ENCODE measurements at regions not wholly inside any gene's neighbourhood (a gene's known extent, or its start where the extent isn't known, plus 50 kb on each side); places are given as distances from the start of the nearest gene placed in this dataset.

DNA sequence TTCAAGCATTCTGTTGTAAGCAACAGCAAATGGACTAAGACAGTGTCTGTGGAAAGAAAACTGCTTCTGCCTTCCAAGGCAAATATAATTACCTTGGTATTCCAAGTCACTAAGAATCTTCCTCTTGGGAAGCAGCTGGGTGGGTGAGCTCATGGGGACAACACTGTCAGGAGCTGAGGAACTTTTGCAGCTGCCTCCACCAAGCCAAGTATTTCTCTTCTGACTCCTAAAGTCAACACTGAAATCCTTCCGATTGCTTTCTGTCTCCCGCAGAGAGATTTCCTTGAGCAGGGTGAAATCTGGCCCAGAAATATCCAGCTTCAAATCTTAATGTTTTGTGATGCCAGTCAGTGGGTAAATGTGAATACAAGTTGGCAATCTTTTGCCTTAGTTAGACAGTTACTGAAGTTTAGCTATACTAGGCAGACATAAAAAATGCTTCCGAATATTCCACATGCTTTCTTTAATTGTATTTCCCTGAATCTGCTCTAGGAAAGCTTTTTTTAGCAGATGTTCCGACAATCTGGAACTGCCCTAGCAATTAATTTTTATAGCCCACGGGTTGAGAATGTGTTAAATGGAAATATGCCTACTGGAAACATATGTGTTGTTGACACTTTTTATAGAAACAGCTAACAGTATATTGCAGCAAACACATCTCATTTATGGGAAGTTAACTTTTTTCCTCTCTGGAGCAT, 369.9 kb upstream of the DAB2 start:
- Histone ChIP-seq H3K27ac (no peak overlapping the region), H3K36me3 (no peaks in the 10 kb centered on the region), H3K4me1 (no peaks in the 10 kb centered on the region), H3K4me3 (no peak overlapping the region), H3K27me3 (no peaks in the 10 kb centered on the region), H3K9me3 (no peaks in the 10 kb centered on the region)
- no peak for DNase-seq (ENCODE audit: low spot score in 2 of 2)
- 32% methylated on average over 5 of the region's 5 CpGs for WGBS
- no peak for TF ChIP-seq EP300 (IDR thresholded peaks at IDR 0.05)
- TF ChIP-seq, protein P1, sequence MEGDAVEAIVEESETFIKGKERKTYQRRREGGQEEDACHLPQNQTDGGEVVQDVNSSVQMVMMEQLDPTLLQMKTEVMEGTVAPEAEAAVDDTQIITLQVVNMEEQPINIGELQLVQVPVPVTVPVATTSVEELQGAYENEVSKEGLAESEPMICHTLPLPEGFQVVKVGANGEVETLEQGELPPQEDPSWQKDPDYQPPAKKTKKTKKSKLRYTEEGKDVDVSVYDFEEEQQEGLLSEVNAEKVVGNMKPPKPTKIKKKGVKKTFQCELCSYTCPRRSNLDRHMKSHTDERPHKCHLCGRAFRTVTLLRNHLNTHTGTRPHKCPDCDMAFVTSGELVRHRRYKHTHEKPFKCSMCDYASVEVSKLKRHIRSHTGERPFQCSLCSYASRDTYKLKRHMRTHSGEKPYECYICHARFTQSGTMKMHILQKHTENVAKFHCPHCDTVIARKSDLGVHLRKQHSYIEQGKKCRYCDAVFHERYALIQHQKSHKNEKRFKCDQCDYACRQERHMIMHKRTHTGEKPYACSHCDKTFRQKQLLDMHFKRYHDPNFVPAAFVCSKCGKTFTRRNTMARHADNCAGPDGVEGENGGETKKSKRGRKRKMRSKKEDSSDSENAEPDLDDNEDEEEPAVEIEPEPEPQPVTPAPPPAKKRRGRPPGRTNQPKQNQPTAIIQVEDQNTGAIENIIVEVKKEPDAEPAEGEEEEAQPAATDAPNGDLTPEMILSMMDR (IDR thresholded peaks at IDR 0.05) = no peak
- no peak for TF ChIP-seq POLR2AphosphoS5 (IDR thresholded peaks at IDR 0.05)
- TF ChIP-seq POLR2A (IDR thresholded peaks at IDR 0.05) = no peak

GRCh38 chr5:39785410-39785809, 360.6 kb upstream of the DAB2 start:
- WGBS = 94% methylated on average over 7 of the region's 7 CpGs
- no peak overlapping the region for H3K27ac ChIP-seq
- no peaks in the 10 kb centered on the region for H3K4me1 ChIP-seq
- no peaks in the 10 kb centered on the region for H3K9me3 ChIP-seq
- H3K27me3 ChIP-seq = no peaks in the 10 kb centered on the region
- no peaks in the 10 kb centered on the region for H3K36me3 ChIP-seq
- H3K4me3 ChIP-seq = no peak overlapping the region
- no peak for DNase-seq (ENCODE audit: low spot score in 2 of 2)
- no peak for TF ChIP-seq POLR2AphosphoS5 (IDR thresholded peaks at IDR 0.05)
- no peak for TF ChIP-seq EP300 (IDR thresholded peaks at IDR 0.05)
- TF ChIP-seq, protein P1 (IDR thresholded peaks at IDR 0.05) = no peak
- no peak for TF ChIP-seq POLR2A (IDR thresholded peaks at IDR 0.05)

- Histone ChIP-seq H3K27me3 (no peaks in the 10 kb centered on the region), H3K4me1 (no peaks in the 10 kb centered on the region), H3K4me3 (no peak overlapping the region), H3K27ac (no peak overlapping the region), H3K36me3 (no peaks in the 10 kb centered on the region), H3K9me3 (no peaks in the 10 kb centered on the region)
- no peak for DNase-seq (ENCODE audit: low spot score in 2 of 2)
- TF ChIP-seq POLR2A (IDR thresholded peaks at IDR 0.05) = no peak
- TF ChIP-seq EP300 (IDR thresholded peaks at IDR 0.05) = no peak
- TF ChIP-seq, protein P1 (IDR thresholded peaks at IDR 0.05) = no peak
- no peak for TF ChIP-seq POLR2AphosphoS5 (IDR thresholded peaks at IDR 0.05)
- 41% methylated on average over 3 of the region's 3 CpGs for WGBS
Measured at GRCh38 chr5:39783756-39784421, 359.1 kb upstream of the DAB2 start.

DNA sequence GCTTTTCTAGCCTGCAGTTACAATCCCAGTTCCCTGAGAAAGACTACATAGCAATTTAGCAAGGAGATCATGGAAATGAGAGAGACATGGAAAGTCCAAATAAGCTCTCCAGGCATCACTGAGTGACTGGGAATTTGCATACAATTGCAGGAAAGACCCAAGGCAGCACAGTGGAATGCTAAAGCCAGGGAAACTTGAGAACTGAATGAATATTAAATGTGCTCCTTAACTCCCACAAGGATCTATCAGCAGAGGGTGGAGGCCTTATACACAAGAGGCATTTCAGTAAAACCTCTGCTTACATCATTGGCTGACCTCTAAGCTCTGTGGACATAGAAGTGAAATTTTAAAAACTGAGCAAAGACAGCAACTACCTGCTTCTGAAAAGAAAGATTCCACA, 355.6 kb upstream of the DAB2 start:
- H3K4me1 ChIP-seq = no peaks in the 10 kb centered on the region
- H3K27ac ChIP-seq = no peak overlapping the region
- H3K36me3 ChIP-seq = no peaks in the 10 kb centered on the region
- TF ChIP-seq POLR2AphosphoS5 (IDR thresholded peaks at IDR 0.05) (no peak), POLR2A (IDR thresholded peaks at IDR 0.05) (no peak), EP300 (IDR thresholded peaks at IDR 0.05) (no peak)
- TF ChIP-seq, protein P1 (IDR thresholded peaks at IDR 0.05) = no peak
- DNase-seq (ENCODE audit: low spot score in 2 of 2) = no peak
- no peaks in the 10 kb centered on the region for H3K9me3 ChIP-seq
- H3K27me3 ChIP-seq = no peaks in the 10 kb centered on the region
- no peak overlapping the region for H3K4me3 ChIP-seq

- Histone ChIP-seq H3K27me3 (no peaks in the 10 kb centered on the region), H3K27ac (no peak overlapping the region), H3K4me3 (no peak overlapping the region), H3K36me3 (no peaks in the 10 kb centered on the region), H3K9me3 (no peaks in the 10 kb centered on the region), H3K4me1 (no peaks in the 10 kb centered on the region)
- 91% methylated on average over 1 of the region's 1 CpG for WGBS
- TF ChIP-seq POLR2AphosphoS5 (IDR thresholded peaks at IDR 0.05) (no peak), EP300 (IDR thresholded peaks at IDR 0.05) (no peak), POLR2A (IDR thresholded peaks at IDR 0.05) (no peak)
- no peak for DNase-seq (ENCODE audit: low spot score in 2 of 2)
Measured at GRCh38 chr5:39779831-39780230, 355.1 kb upstream of the DAB2 start.
